GM18873 (cell line): ENCODE measurements at regions not wholly inside any gene's neighbourhood (a gene's known extent, or its start where the extent isn't known, plus 50 kb on each side); places are given as distances from the start of the nearest gene placed in this dataset.
"Not testable (repeated sequence)": the region's sequence is repeated elsewhere in the genome, so short reads cannot be mapped to it uniquely, and the experiment has no call there.

Experiments
- ATAC-seq: cut with Tn5 transposase; IDR thresholded peaks from one replicate; pipeline ENCODE4 v1.9.1; 2021; ENCODE audit warnings: mild to moderate bottlenecking, moderate library complexity, moderate number of reproducible peaks; ENCODE audit not compliant: unreplicated experiment, low FRiP score

DNA sequence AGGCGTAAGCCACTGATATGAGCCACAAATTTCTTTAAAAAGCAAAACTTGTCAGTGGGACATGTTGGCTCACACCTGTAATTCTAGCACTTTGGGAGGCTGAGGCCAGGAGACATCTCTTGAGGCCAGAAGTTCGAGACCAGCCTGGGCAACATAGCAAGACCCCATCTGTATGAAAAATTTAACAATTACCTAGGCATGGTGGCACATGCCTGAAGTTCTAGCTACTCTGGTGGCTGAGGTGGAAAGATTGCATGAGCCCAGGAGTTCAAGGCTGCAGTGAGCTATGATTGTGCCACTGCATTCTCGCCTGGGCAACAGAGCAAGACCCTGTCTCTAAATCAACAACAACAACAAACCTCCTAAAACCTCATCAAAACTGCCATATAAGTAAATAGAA lies 147.6 kb upstream of the BARHL2 start:
- ATAC-seq = no peak

- ATAC-seq = no peak
These were observed 145.7 kb upstream of the BARHL2 start for GRCh38 chr1:90862782-90863181.

GRCh38 chr1:90861421-90861820 lies 144.3 kb upstream of the BARHL2 start:
- not testable (repeated sequence) for ATAC-seq

- ATAC-seq = no peak
These were observed 139.4 kb upstream of the BARHL2 start for GRCh38 chr1:90856463-90857007.

GRCh38 chr1:90854397-90854924 lies 137.4 kb upstream of the BARHL2 start:
- no peak for ATAC-seq

- no peak for ATAC-seq
These were observed 134.6 kb upstream of the BARHL2 start for GRCh38 chr1:90851711-90852050.

DNA sequence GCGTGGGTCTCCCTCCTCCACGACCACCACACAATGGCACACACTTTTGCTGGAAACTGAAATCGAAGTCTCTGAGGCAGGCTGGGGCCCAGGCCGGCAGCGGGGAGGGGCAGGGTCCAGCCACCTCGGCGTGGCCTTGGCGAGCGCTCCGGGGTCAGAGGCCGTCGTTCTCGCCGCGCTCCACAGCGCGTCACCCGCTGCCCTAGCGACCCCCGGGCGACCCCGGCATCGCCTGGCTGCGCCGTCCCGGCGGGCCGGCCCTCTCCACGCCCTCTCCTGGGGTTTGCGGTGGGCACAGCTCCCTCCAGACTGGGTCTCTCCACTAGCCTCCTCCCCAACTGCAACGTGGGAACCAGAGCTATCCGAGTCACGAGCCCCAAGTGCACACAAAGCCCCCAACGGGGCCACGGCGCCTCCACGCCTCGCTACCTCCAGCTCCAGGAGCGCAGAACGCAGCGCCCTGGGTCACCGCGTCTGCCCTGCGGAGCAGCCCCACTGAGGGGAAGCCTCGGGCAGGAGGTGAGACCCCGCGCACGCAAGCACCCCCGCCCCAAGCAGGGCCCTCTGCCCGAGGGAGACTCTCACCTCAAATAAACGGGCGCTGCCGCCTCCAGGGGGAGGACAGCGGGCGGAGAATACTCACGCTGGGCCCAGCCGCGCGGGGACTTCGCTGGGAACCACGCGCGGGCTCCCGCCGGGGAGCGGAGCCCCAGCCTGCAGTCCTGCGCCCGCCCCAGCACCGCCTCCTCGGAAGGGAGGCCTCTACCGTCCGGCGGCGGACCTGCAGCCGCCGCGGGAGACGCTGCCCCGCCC lies 134.0 kb upstream of the BARHL2 start:
- ATAC-seq = peak; percentile 93

- no peak for ATAC-seq
These were observed 133.2 kb upstream of the BARHL2 start for GRCh38 chr1:90850181-90850897.

GRCh38 chr1:90841473-90841872 lies 124.4 kb upstream of the BARHL2 start:
- no peak for ATAC-seq

DNA sequence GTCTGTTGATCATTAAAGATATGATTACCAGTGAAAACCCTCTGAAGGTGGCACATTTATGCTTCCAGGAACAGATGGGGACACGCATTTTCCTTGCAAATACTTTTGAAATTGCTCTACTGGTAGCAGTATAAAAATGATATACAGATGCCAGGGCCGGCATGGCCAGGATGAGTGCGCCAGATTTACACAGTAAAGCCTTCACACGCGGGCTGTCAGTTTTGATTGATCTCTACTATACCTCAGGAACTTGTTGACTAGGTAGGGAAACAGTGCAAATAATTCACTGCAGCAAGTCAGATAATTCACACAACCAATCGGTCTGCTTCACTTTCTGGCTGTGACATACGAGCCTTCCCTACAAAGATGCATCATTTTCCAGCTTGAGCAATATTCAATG lies 123.2 kb upstream of the BARHL2 start:
- no peak for ATAC-seq

GRCh38 chr1:90839323-90839722 lies 122.2 kb upstream of the BARHL2 start:
- no peak for ATAC-seq

- no peak for ATAC-seq
These were observed 121.6 kb upstream of the BARHL2 start for GRCh38 chr1:90838720-90839119.

DNA sequence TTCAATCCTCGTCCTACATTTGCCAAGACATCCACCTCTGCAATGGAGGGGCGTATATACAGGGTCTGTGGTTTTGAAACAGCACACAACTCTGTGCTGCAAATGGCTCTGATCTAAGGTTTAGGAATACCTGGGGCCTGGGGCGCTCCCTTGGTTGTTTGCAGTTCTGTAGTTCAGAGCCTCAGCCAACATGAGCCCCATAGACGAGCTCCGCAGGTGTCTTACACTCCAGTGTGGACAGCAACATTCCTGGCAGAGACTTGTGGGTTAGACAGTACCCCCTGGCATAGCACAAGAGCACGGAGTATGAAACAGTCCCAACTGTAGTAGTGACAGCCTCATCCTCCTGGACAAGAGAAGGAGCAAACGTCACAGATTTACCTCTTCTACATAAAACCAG lies 120.3 kb upstream of the BARHL2 start:
- ATAC-seq = no peak

GRCh38 chr1:90836345-90836679 lies 119.2 kb upstream of the BARHL2 start:
- no peak for ATAC-seq

- ATAC-seq = no peak
These were observed 118.7 kb upstream of the BARHL2 start for GRCh38 chr1:90835661-90836344.

DNA sequence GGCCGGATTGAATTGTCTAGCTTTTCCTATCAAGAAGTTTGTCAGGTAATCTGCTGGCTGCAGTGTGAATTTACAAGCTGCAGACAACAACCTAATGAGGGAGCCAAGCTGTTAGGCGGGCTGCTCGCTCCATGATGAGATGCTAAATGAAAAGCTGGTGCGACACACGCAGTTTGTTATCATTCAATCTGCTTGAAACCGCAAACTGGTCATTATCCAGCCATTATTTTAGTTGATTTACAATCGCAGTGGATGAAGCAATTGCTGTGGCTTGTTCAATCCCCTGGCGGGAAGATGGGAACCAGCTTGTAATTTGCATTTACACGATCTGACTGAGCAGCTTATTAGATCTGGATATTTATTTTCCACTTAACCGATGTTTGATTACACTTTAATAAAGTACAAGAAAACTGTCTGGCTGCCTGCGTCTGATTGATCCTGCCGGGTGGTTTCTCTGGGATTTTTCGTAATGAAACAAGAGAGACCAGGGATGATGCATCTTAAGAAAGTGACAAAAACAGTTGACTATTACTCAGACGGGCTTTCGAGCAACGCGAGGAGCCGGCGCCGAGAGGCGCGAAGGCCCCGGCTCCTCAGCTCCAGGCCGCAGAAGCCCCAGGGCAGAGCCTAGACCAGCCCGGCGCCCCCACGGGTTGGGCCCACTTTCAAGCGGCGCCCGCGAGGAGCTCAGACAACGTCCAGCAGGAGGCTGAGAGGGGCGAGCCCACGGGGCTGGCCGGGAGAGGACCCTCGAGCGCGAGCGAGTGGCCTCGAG lies 118.0 kb upstream of the BARHL2 start:
- ATAC-seq = no peak

- no peak for ATAC-seq
These were observed 117.3 kb upstream of the BARHL2 start for GRCh38 chr1:90834354-90834885.

- no peak for ATAC-seq
These were observed 116.5 kb upstream of the BARHL2 start for GRCh38 chr1:90833466-90834110.

GRCh38 chr1:90831910-90832309 lies 114.8 kb upstream of the BARHL2 start:
- no peak for ATAC-seq

DNA sequence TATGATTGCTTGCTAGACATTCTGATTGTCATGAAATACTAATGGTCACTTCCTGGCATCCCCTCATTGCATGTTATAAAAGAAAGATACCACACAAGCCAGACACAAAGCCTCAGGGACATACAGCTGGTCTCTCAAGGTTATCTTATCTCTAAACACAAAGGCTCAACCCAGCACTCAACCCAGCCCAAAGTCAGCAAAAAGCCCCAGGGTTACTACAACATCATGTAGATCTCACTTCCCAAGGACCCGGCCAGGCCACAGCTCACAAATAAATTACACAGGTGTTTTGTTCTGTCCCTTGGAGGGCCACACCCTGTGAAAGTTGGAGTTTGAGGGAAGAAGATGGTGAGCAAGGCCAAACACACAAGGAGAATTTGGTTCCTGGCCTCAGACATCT lies 109.7 kb upstream of the BARHL2 start:
- ATAC-seq = no peak
